Activated naive CD8-positive, alpha-beta T cell treated with anti-CD3 and anti-CD28 coated beads, Interleukin-2, amount 50 U/mL, for 24 hours (primary cell): ENCODE measurements at regions not wholly inside any gene's neighbourhood (a gene's known extent, or its start where the extent isn't known, plus 50 kb on each side); places are given as distances from the start of the nearest gene placed in this dataset.

ENCODE experiments used
- ATAC-seq: fragments of 150-1000 bp; cut with Tn5 transposase; one replicate; pipeline ENCODE4 v1.10.0; 2021
- DNase-seq: peaks from one replicate; pipeline ENCODE4 v3.0.0; 2021
- H3K27ac Mint-ChIP-seq: one replicate; pipeline ENCODE4 v1.8.0; 2021; ENCODE audit warnings: mild to moderate bottlenecking, mixed read lengths
- H3K27me3 Mint-ChIP-seq: one replicate; pipeline ENCODE4 v1.8.0; 2021; ENCODE audit warnings: mixed read lengths
- H3K36me3 Mint-ChIP-seq: one replicate; pipeline ENCODE4 v1.8.0; 2021; ENCODE audit warnings: low read depth, mixed read lengths
- H3K4me1 Mint-ChIP-seq: one replicate; pipeline ENCODE4 v1.8.0; 2021; ENCODE audit warnings: mixed read lengths
- H3K4me3 Mint-ChIP-seq: one replicate; pipeline ENCODE4 v1.8.0; 2021; ENCODE audit warnings: mild to moderate bottlenecking, moderate library complexity, mixed read lengths
- H3K9me3 Mint-ChIP-seq: one replicate; pipeline ENCODE4 v1.8.0; 2021; ENCODE audit warnings: mixed read lengths

DNA sequence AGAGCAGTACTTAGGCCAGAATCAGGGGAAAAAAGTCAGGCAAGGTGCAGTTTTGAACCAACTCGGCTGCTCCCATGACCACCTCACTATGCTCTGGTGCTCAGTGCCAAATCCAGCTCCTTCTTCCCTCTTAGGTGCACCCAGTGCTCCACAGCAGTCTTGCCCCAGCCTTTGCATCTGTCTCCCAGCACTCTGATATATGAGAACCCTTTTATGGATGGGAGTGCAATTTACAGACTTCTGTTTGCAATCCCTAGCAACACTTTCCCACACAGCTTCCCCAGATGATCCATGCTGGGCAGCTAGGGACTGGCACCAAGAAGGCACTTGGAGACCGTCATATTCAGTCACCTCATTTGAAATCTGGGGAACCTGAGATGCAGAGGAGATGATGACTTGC lies 267.9 kb upstream of the CCL2 start:
- H3K27ac Mint-ChIP-seq, result no peak overlapping the region
- no peaks in the 10 kb centered on the region for H3K9me3 Mint-ChIP-seq
- H3K4me1 Mint-ChIP-seq, result no peaks in the 10 kb centered on the region
- DNase-seq, result no peak
- no peaks in the 10 kb centered on the region for H3K36me3 Mint-ChIP-seq
- peaks cover 4% of the 10 kb centered on the region for H3K27me3 Mint-ChIP-seq
- ATAC-seq, result no peak
- no peak overlapping the region for H3K4me3 Mint-ChIP-seq

DNA sequence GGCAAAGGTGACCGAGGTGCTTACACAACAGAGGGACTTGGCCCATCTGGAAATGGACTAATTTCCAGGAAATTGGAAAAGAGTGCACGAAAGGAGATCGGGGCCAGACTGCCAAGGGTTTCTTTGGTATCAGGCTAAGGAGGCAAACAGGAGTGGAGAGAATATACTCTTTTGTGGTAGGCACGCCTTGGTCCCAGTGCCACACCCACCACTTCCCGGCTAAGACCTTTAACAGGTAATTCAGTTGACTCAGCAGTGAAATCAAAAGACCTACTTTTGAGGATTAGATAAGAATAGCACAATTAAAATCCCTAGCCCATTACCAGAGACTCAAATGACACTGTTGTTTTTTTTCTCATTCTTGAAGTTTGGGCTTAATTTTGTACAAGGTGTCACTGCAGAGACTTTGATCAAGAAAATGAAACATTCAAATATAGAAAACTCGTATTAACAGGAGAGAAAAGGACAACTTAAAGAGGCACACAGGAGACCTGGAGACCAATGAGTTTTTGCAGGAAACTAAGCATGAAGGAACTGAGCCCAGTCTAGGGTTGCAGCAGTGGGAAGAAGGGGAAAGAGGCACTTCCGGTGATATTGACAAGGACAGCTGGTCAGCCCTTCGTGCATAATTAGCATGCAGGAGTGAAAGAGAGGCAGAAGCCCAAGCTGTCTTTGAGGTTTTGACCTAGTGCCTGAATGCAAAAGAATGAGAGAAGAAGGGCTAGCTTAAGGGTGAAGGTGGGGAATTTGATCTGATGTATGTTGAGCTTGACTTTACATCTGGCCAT lies 265.5 kb upstream of the CCL2 start:
- Mint-ChIP-seq H3K9me3 (no peaks in the 10 kb centered on the region), H3K4me1 (no peaks in the 10 kb centered on the region), H3K27me3 (peaks cover 4% of the 10 kb centered on the region), H3K36me3 (no peaks in the 10 kb centered on the region), H3K4me3 (no peak overlapping the region), H3K27ac (no peak overlapping the region)
- DNase-seq, result no peak
- ATAC-seq, result no peak

DNA sequence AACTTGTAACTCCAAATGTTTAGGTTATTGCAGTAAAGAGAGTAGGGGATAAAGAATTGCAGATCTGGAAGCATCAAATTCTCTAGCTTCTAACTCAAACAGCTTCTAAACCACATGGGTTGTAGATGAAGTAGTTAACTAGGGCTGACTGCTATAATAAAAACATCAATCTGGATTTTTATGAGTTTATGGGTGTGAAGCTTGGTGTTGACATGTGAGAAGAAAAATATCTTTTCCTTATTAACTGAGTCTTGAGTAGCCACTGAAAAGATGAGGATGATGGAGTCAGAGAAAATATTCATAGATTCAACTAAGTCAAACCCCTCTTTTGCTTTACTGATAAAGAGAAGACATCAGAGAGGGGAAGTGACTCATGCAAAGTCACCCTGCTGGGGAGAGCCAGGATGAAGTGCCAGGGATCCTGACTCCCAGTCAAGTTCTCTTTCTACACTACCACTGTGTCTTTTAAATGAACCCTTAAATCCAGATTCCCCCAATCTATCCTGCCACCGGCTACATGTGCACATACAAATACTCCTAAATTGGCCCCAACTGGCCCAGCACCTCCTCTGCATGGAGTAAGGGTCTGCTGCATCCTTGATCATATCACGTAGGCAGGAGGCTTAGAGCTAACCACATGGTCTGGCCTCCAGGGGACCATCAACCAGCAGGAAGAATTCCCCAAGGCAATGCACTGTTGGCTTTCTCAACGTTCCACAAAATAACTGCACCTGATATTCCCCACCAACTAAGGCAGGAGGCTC lies 264.0 kb upstream of the CCL2 start:
- H3K27me3 Mint-ChIP-seq, result peaks cover 4% of the 10 kb centered on the region
- H3K4me3 Mint-ChIP-seq, result no peak overlapping the region
- no peaks in the 10 kb centered on the region for H3K9me3 Mint-ChIP-seq
- H3K36me3 Mint-ChIP-seq, result no peaks in the 10 kb centered on the region
- no peak overlapping the region for H3K27ac Mint-ChIP-seq
- no peaks in the 10 kb centered on the region for H3K4me1 Mint-ChIP-seq
- ATAC-seq (no peak), DNase-seq (no peak)

DNA sequence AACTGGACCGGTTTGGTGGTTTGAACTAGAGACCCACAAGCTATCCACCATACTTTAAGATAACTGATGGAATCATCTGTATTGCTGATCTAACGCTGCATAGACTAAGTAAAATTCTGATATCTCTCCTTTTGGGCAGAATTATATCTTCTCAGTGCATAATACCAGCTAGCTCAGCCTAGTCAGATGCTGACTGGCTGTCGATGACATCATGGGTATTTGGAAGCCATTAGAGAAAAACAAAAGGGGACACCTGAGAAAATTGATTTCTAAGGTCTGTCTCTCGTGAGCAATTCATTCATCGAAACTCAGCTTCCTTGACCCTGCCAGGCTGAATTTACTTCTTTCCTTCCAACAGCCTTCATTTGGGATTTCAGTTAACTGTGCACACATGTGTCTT lies 263.0 kb upstream of the CCL2 start:
- H3K4me1 Mint-ChIP-seq, result no peaks in the 10 kb centered on the region
- no peak overlapping the region for H3K4me3 Mint-ChIP-seq
- no peaks in the 10 kb centered on the region for H3K9me3 Mint-ChIP-seq
- ATAC-seq (no peak), DNase-seq (no peak)
- H3K27ac Mint-ChIP-seq, result no peak overlapping the region
- peaks cover 4% of the 10 kb centered on the region for H3K27me3 Mint-ChIP-seq
- no peaks in the 10 kb centered on the region for H3K36me3 Mint-ChIP-seq

DNA sequence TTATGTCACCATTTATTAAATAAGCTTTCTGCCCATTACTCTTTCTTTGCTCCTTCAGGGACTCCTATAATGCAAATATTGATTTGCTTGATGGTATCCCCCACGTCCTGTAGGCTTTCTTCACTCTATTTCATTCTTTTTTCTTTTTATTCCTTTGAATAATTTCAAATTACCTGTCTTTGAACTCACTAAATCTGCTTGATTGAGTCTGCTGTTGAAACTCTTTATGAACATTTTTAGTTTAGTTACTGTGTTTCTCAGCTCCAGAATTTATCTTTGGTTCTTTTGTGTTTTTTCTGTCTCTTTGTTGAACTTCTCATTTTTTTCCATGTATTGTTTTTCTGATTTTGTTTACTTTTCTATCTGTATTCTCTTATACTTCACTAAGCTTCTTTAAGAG lies 254.4 kb upstream of the CCL2 start:
- Mint-ChIP-seq H3K27ac (no peak overlapping the region), H3K4me1 (no peaks in the 10 kb centered on the region), H3K4me3 (no peak overlapping the region), H3K27me3 (peaks cover 6% of the 10 kb centered on the region), H3K36me3 (peaks cover 2% of the 10 kb centered on the region), H3K9me3 (peaks cover 22% of the 10 kb centered on the region)
- no peak for ATAC-seq
- DNase-seq, result no peak

DNA sequence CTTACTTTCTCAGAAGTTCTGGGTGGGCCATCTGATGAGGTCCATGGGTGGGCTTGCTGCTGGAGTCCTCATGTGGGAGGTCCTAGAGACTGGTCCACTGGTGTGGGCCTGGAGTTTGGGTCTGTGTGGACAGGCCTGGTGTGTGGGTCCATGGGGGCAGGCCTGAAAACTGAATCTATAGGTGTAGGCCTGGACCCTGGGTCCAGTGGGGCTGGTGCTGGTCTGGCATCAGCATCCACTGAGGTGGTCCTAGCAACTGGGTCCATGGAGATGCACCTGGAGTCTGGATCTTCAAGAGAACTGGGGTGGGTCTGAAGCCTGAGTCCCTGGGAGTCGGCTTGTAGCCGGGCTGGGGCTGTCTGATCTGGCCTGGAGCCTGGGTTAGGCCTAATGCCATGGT lies 253.8 kb upstream of the CCL2 start:
- H3K27me3 Mint-ChIP-seq, result peaks cover 9% of the 10 kb centered on the region
- H3K4me1 Mint-ChIP-seq, result no peaks in the 10 kb centered on the region
- peaks cover 2% of the 10 kb centered on the region for H3K36me3 Mint-ChIP-seq
- no peak overlapping the region for H3K4me3 Mint-ChIP-seq
- ATAC-seq (no peak), DNase-seq (no peak)
- peaks cover 22% of the 10 kb centered on the region for H3K9me3 Mint-ChIP-seq
- H3K27ac Mint-ChIP-seq, result no peak overlapping the region

DNA sequence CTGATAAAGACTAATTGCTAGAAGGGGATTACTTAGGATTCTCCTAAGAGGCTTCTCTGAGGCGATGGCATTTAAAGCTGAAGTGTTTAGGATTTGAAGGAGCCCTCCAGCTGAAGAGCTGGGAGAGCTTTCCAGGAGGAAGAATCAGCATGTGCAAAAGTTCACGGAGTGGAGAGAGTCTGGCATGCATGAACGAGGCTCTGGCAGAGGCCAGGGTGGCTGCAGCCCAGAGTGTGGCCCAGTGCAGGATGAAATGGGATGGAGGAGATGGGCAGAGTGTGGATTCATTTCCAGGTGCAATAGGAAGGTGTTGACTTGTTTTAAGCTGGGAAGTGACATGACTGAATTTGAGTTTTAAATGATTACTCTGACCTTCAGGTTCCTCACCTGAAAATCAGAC lies 249.0 kb upstream of the CCL2 start:
- Mint-ChIP-seq H3K4me3 (no peak overlapping the region), H3K27me3 (peaks cover 7% of the 10 kb centered on the region)
- no peak for ATAC-seq

DNA sequence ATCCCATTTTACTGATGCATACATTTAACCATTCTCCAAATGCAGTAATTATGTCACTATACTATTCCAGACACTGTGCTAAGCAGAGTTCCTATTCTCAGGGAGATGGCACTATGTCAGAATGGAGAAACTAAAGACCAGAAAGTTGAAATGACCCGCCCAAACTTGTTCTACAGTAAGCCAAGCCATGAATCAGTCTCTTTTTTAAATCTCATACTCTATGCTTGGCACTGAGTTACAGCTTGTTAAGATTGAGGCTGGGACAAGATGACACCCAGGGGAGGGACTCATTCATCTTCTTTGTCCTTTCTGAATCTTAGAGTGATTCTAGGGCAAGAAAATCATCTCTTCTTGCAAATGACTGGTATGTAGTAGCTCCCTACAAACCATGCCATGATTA lies 247.0 kb upstream of the CCL2 start:
- no peak for DNase-seq
- no peak overlapping the region for H3K27ac Mint-ChIP-seq
- no peaks in the 10 kb centered on the region for H3K9me3 Mint-ChIP-seq
- ATAC-seq, result no peak
- H3K36me3 Mint-ChIP-seq, result no peaks in the 10 kb centered on the region
- H3K27me3 Mint-ChIP-seq, result peaks cover 7% of the 10 kb centered on the region
- H3K4me3 Mint-ChIP-seq, result no peak overlapping the region
- no peaks in the 10 kb centered on the region for H3K4me1 Mint-ChIP-seq

More for the DNA sequence above, 249.0 kb upstream of the CCL2 start:
- Mint-ChIP-seq H3K4me1 (no peaks in the 10 kb centered on the region), H3K36me3 (peaks cover 2% of the 10 kb centered on the region), H3K27ac (no peak overlapping the region), H3K9me3 (peaks cover 7% of the 10 kb centered on the region)
- no peak for DNase-seq

DNA sequence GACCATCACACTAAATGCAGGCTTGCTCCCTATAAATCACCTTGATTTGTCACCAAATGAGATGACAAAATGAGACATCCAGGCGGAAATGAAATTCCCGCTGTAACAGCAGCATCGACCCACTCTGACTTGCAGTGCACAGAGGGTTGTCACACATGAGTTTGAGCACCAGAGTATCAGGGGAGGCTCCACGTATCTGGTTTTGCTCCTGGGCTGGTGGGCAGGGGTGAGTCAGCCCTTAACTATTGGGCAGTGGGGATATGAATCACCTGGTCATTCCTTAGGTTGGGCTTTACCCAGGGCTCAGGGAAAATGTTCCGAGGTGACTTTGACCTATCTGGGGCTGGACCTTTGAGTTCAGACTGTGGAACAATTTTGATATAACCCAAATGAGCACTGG lies 245.2 kb upstream of the CCL2 start:
- H3K36me3 Mint-ChIP-seq, result no peaks in the 10 kb centered on the region
- ATAC-seq (no peak), DNase-seq (no peak)
- H3K27ac Mint-ChIP-seq, result no peak overlapping the region
- H3K4me1 Mint-ChIP-seq, result no peaks in the 10 kb centered on the region
- H3K9me3 Mint-ChIP-seq, result no peaks in the 10 kb centered on the region
- H3K4me3 Mint-ChIP-seq, result no peak overlapping the region
- peaks cover 7% of the 10 kb centered on the region for H3K27me3 Mint-ChIP-seq

DNA sequence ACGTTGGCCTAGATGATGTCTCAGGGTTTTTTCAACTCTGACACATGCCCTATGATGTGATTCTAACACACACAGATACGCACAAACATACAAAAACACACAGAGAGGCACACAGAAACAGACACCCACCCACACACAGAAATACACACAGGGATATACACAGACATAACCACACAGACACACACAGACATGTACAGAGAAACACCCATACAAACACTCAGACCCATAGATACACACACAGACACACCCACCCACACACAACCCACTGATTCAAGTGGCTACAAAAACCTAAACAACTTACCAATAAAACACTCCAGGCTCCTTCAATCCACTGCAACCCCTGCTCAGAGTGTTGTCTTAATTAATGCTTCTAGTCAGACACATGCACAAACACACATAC lies 244.6 kb upstream of the CCL2 start:
- DNase-seq (no peak), ATAC-seq (no peak)
- H3K4me1 Mint-ChIP-seq, result no peaks in the 10 kb centered on the region
- no peaks in the 10 kb centered on the region for H3K36me3 Mint-ChIP-seq
- peaks cover 6% of the 10 kb centered on the region for H3K27me3 Mint-ChIP-seq
- no peak overlapping the region for H3K27ac Mint-ChIP-seq
- no peaks in the 10 kb centered on the region for H3K9me3 Mint-ChIP-seq
- no peak overlapping the region for H3K4me3 Mint-ChIP-seq

DNA sequence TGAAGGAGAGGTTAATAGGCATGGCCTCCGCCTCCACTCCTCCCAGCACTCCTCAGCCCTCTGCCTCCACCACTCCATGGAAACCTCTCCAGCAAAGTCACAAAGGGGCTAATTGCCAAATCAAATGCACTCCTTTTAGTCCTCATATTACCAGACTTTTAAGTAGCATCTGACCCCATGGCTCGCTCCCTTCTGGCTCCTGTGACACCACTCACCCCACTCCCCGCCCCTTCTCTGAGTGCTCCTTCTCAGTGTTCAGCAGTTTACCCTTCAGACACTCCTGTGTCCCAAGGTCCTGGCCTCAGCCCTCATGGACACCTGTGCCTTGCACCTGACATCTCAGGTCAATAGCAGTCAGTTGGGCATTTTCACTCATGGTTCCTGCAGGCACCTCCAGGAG lies 243.5 kb upstream of the CCL2 start:
- peaks cover 3% of the 10 kb centered on the region for H3K27me3 Mint-ChIP-seq
- ATAC-seq (no peak), DNase-seq (no peak)
- no peak overlapping the region for H3K4me3 Mint-ChIP-seq
- no peaks in the 10 kb centered on the region for H3K9me3 Mint-ChIP-seq
- H3K4me1 Mint-ChIP-seq, result no peaks in the 10 kb centered on the region
- no peaks in the 10 kb centered on the region for H3K36me3 Mint-ChIP-seq
- no peak overlapping the region for H3K27ac Mint-ChIP-seq

DNA sequence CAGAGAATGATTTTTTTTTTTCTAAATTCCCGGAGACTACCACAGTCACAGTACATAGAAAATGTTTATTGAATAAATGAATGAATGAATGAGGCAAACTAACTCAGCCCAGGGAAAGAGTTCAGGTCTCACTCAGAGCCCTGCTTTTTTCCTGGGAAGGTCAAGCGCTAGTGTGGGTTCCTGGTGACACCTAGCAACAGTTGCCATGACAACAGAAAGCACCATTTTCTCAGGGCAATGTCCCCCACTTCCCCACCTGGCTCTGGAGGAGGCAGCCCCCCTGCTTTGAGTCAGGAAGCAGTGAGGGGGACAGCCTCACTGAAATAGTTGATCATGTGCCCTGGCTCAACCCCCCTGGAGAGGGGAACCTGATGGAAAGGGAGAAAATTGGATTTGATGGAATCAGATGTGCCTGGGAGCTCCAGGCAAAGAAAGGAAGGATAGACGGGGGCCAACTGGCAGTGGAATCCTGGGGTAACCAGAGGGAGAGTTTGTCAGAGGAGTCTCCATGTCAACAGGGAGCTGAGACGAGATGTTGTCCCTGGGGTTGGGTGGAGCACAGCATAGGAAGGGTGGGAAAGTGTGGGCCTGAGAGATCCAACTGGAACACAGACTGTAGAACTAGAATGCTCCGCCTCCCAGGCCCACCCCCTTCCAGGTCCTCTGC lies 242.2 kb upstream of the CCL2 start:
- Mint-ChIP-seq H3K4me1 (no peaks in the 10 kb centered on the region), H3K27me3 (peaks cover 3% of the 10 kb centered on the region), H3K9me3 (no peaks in the 10 kb centered on the region), H3K36me3 (no peaks in the 10 kb centered on the region), H3K27ac (no peak overlapping the region), H3K4me3 (no peak overlapping the region)
- DNase-seq (no peak), ATAC-seq (no peak)

DNA sequence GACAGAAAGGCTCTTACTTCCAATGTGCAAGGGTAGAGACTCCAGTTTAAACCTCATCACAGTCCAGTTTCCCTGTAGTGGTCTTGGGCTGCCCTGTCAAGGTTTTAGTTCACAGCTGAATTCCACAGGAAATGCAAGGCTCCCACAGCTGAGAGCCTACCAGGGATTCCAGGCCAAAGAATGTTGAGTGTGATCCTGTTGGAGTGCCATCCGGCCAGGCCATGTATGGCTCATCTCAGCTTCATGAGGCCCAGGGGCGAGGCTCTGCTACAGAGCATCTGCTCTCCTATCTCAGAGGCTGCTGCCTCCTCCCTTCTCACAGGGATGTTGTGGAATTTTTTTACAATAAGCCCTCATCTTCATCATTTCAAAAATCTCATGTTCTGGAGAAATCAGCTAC lies 239.8 kb upstream of the CCL2 start:
- DNase-seq (no peak), ATAC-seq (no peak)
- Mint-ChIP-seq H3K27ac (no peak overlapping the region), H3K36me3 (no peaks in the 10 kb centered on the region), H3K9me3 (no peaks in the 10 kb centered on the region), H3K4me3 (no peak overlapping the region), H3K27me3 (peaks cover 3% of the 10 kb centered on the region), H3K4me1 (no peaks in the 10 kb centered on the region)

DNA sequence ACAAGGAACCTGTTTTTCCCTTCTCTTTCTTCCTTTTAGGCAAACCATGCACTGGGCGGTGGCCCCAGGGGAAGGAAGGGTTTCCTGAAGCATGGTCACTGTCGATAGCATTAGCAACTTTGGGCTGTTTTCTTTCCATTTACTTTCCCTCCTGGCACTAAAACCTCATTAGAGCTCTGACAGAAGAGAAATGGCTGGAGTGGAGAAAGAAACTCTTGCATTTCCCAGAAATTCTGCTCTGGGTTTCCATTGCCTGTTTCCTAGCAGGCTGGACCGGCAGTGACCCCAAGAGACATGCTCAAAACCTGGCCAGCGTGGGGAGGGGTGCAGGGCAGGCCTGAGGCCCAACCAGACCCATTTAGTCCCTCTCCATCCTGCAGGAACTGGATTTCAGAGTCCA lies 230.7 kb upstream of the CCL2 start:
- H3K4me1 Mint-ChIP-seq, result no peaks in the 10 kb centered on the region
- H3K36me3 Mint-ChIP-seq, result no peaks in the 10 kb centered on the region
- no peak overlapping the region for H3K27ac Mint-ChIP-seq
- no peaks in the 10 kb centered on the region for H3K9me3 Mint-ChIP-seq
- no peak overlapping the region for H3K4me3 Mint-ChIP-seq
- ATAC-seq (no peak), DNase-seq (no peak)
- peaks cover 18% of the 10 kb centered on the region for H3K27me3 Mint-ChIP-seq
